HL-60 (cell line): ENCODE measurements at regions not wholly inside any gene's neighbourhood (a gene's known extent, or its start where the extent isn't known, plus 50 kb on each side); places are given as distances from the start of the nearest gene placed in this dataset.

Source experiments
- DNase-seq, 2 experiments: peaks; one replicate each; pipeline ENCODE4 v3.0.0-alpha.2; 2010 to 2020; ENCODE audit warnings: low read depth in 1 of 2, low spot score in 1 of 2
- H3K27ac ChIP-seq: fragments of 250-450 bp; sonication (Bioruptor Pico); replicated peaks from 2 replicates; pipeline ENCODE4 v1.5.1; 2020; ENCODE audit warnings: mild to moderate bottlenecking, moderate library complexity
- H3K27me3 ChIP-seq: fragments of 250-450 bp; sonication (Bioruptor Pico); 2 replicates; pipeline ENCODE4 v1.5.1; 2021; ENCODE audit warnings: mild to moderate bottlenecking, moderate library complexity; ENCODE audit not compliant: insufficient read depth, poor library complexity, severe bottlenecking
- H3K4me3 ChIP-seq: replicated peaks from 2 replicates; pipeline ENCODE4 v1.5.1; 2011; ENCODE audit warnings: mild to moderate bottlenecking, control low read depth, low read length; ENCODE audit not compliant: insufficient read depth
- CTCF ChIP-seq: IDR thresholded peaks from one replicate; pipeline ENCODE4 v1.5.1; 2011; ENCODE audit warnings: low read length, control low read depth, inconsistent platforms; ENCODE audit not compliant: insufficient read depth
- GABPA ChIP-seq: IDR thresholded peaks from 2 replicates; pipeline ENCODE4 v1.6.1; 2012; ENCODE audit warnings: low read depth
- POLR2AphosphoS5 ChIP-seq: IDR thresholded peaks from 2 replicates; pipeline ENCODE4 v1.6.1; 2012; ENCODE audit warnings: low read depth
- REST ChIP-seq: IDR thresholded peaks from 2 replicates; pipeline ENCODE4 v1.6.1; 2012; ENCODE audit warnings: low read depth; ENCODE audit not compliant: insufficient replicate concordance
- SPI1 ChIP-seq: IDR thresholded peaks from 2 replicates; pipeline ENCODE4 v1.6.1; 2012; ENCODE audit warnings: low read depth, mild to moderate bottlenecking, borderline replicate concordance

- no peak for TF ChIP-seq REST
- TF ChIP-seq SPI1, result no peak
- TF ChIP-seq GABPA, result no peak
- TF ChIP-seq POLR2AphosphoS5, result no peak
- TF ChIP-seq CTCF, result no peak
- Histone ChIP-seq H3K4me3 (no peak overlapping the region), H3K27me3 (no peaks in the 10 kb centered on the region), H3K27ac (no peak overlapping the region)
- DNase-seq, result no peak
Measured at GRCh38 chr4:83189631-83190136, 75.2 kb upstream of the PLAC8 start.

GRCh38 chr4:83180431-83180968 lies 66.0 kb upstream of the PLAC8 start:
- Histone ChIP-seq H3K27me3 (no peaks in the 10 kb centered on the region), H3K27ac (peak overlapping the region; percentile 0; the same call in 1 of the 2 replicates), H3K4me3 (no peak overlapping the region)
- TF ChIP-seq SPI1 (no peak), REST (no peak), CTCF (no peak), POLR2AphosphoS5 (no peak), GABPA (no peak)
- no peak for DNase-seq

DNA sequence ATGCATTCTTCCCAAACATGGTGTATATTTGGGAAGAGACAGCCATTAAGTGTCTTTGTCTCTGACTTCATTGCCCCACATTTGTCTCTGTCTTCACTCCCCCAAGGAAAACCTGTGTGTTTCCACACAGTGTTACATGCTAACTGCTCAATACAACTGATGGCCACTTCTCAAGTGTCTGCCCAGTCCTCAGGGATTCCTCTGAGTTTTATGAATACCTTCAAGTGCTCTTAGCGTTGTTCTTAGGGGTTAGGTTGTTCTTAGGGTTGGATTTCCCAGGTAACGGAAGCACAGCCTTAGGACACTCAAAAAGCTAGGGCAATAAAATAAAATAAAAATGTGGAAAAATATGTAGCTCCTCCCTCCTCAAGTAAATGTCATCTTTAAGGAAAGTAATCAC lies 64.7 kb upstream of the PLAC8 start:
- DNase-seq, result no peak

More for the DNA sequence above, 64.7 kb upstream of the PLAC8 start:
- no peak overlapping the region for H3K27ac ChIP-seq
- H3K4me3 ChIP-seq, result no peak overlapping the region
- TF ChIP-seq REST, result no peak
- TF ChIP-seq GABPA, result no peak
- TF ChIP-seq POLR2AphosphoS5, result no peak
- no peak for TF ChIP-seq CTCF
- H3K27me3 ChIP-seq, result no peaks in the 10 kb centered on the region
